OCI-LY7 (cell line): ENCODE measurements at regions not wholly inside any gene's neighbourhood (a gene's known extent, or its start where the extent isn't known, plus 50 kb on each side); places are given as distances from the start of the nearest gene placed in this dataset.

ENCODE experiments used
- CTCF ChIP-seq: fragments of 200-600 bp; sonication (generic); conservative IDR thresholded peaks from 2 replicates; pipeline ENCODE4 v1.5.1; 2014; ENCODE audit warnings: mild to moderate bottlenecking, antibody characterized with exemption, low read length, moderate library complexity, mixed read lengths
- EZH2phosphoT487 ChIP-seq: fragments of 200-600 bp; sonication (generic); IDR thresholded peaks from 2 replicates; pipeline ENCODE4 v1.6.1; 2018; ENCODE audit warnings: low read depth, borderline replicate concordance, mild to moderate bottlenecking, mixed run types, antibody characterized with exemption, low read length, moderate library complexity, mixed read lengths

DNA sequence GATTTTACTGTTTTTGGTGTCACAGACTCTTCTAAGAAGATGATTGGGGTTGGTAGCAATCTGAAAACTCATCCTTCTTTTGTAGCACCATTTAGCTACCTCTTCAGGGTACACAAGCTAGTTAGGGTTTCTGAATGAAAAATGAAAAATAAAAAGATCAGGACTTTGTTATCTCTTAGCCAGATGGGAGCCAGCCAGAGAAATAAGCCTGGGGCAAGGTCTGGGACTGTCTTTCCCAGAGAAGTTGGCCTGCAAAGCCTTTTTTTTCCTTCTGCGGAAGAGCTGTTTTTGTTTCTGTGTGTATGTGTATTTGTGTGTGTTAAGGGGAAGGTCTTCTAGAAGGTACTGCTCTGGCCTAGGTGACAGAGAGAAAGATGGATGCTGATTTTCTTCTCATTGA lies 150.7 kb upstream of the AGTR1 start:
- TF ChIP-seq CTCF (no peak), EZH2phosphoT487 (no peak)
